Nephron progenitor cell (in vitro differentiated cells): ENCODE measurements at regions not wholly inside any gene's neighbourhood (a gene's known extent, or its start where the extent isn't known, plus 50 kb on each side); places are given as distances from the start of the nearest gene placed in this dataset.

ENCODE experiments used
- DNase-seq: peaks from one replicate; pipeline ENCODE4 v3.0.0; 2021
- H3K27ac Mint-ChIP-seq: 2 replicates; pipeline ENCODE4 v1.8.0; 2021; ENCODE audit warnings: mild to moderate bottlenecking, moderate library complexity, mixed read lengths
- H3K27me3 Mint-ChIP-seq: 2 replicates; pipeline ENCODE4 v1.8.0; 2021; ENCODE audit warnings: mild to moderate bottlenecking, low read depth, mixed read lengths; ENCODE audit not compliant: poor library complexity
- H3K36me3 Mint-ChIP-seq: 2 replicates; pipeline ENCODE4 v1.8.0; 2021; ENCODE audit warnings: low read depth, mixed read lengths
- H3K4me1 Mint-ChIP-seq: 2 replicates; pipeline ENCODE4 v1.8.0; 2021; ENCODE audit warnings: mixed read lengths
- H3K4me3 Mint-ChIP-seq: 2 replicates; pipeline ENCODE4 v1.8.0; 2021; ENCODE audit warnings: mild to moderate bottlenecking, moderate library complexity, mixed read lengths
- H3K9me3 Mint-ChIP-seq: 2 replicates; pipeline ENCODE4 v1.8.0; 2021; ENCODE audit warnings: mild to moderate bottlenecking, moderate library complexity, mixed read lengths
- CTCF ChIP-seq: fragments of 200-600 bp; sonication (generic); IDR thresholded peaks from 2 replicates; pipeline ENCODE4 v1.5.0; 2021; ENCODE audit warnings: antibody characterized with exemption

DNA sequence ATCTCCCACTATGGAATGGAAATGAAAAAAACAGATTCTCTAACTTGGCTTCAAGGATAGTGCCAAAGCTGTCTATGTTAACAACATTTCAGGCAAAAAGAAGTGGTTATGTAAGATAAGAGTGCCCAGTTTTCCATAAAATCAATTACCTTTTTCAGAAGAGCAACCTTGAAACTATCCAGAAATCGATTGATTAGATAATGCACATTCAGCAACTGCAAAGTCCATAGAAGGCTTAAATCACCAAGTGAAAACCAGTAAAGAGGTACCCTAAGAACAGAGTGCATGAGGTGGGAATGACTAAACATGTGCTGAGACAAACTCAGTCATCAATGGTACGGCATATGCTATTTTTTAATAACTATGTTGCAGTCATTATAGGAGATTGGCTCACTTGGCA, 71.9 kb upstream of the TNKS2 start:
- Mint-ChIP-seq H3K4me3 (no peak overlapping the region), H3K4me1 (peaks cover under 1% of the 10 kb centered on the region), H3K27me3 (peaks cover 3% of the 10 kb centered on the region), H3K27ac (no peak overlapping the region), H3K36me3 (no peaks in the 10 kb centered on the region), H3K9me3 (peaks cover 11% of the 10 kb centered on the region)
- DNase-seq = no peak
- TF ChIP-seq CTCF = no peak

DNA sequence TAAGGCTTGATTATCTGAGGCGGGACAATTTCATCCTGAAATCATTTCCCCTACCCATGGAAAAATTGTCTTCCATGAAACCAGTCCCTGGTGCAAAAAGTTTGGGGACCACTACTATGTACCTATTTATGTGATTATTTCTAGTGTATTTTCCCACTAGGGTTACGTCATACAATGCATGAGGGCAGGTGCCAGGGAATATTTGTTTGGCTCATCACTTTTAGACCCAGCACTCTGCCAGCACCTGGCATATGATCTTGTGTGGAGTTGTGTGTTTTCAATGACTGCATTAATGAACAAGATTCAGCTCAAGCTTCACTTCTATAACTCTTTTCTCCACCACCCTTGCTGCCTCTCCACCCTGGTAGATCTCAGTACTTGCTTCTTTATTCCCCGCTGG, 73.3 kb upstream of the TNKS2 start:
- Mint-ChIP-seq H3K27ac (no peak overlapping the region), H3K4me1 (peaks cover 6% of the 10 kb centered on the region), H3K36me3 (no peaks in the 10 kb centered on the region), H3K4me3 (no peak overlapping the region), H3K9me3 (peaks cover 3% of the 10 kb centered on the region), H3K27me3 (peaks cover 3% of the 10 kb centered on the region)
- no peak for DNase-seq
- TF ChIP-seq CTCF = no peak

DNA sequence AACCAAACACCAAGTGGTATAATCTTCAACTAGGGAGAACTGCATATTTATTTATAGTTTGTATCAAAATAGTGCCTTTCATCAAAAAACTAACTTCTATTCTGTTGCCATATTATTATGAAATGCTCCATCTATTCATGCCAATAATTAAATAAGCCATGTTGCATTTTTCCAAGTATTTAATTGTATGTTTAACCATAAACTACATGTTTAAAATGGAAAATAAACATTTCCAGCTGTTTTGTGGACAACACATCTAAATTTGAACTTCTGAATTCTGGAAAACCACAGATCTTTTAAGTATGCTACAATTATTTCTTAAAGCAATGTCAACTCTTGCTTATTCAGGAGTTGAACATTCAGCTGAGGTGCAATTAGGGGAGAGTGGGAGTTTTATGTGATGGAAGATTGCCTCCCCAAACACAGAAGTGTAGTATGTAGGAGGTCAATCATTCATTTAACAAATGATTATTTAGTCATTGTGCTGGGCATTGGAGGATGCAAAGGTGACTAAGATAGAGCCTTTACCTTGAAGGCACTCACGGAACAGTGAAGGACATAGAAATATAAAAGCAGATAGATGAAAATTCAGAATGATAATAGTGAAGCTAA, 80.7 kb upstream of the PPP1R3C start:
- Mint-ChIP-seq H3K4me1 (peaks cover 21% of the 10 kb centered on the region), H3K27me3 (peaks cover 4% of the 10 kb centered on the region), H3K27ac (no peak overlapping the region), H3K9me3 (peaks cover 21% of the 10 kb centered on the region), H3K4me3 (no peak overlapping the region), H3K36me3 (no peaks in the 10 kb centered on the region)
- no peak for TF ChIP-seq CTCF
- no peak for DNase-seq

DNA sequence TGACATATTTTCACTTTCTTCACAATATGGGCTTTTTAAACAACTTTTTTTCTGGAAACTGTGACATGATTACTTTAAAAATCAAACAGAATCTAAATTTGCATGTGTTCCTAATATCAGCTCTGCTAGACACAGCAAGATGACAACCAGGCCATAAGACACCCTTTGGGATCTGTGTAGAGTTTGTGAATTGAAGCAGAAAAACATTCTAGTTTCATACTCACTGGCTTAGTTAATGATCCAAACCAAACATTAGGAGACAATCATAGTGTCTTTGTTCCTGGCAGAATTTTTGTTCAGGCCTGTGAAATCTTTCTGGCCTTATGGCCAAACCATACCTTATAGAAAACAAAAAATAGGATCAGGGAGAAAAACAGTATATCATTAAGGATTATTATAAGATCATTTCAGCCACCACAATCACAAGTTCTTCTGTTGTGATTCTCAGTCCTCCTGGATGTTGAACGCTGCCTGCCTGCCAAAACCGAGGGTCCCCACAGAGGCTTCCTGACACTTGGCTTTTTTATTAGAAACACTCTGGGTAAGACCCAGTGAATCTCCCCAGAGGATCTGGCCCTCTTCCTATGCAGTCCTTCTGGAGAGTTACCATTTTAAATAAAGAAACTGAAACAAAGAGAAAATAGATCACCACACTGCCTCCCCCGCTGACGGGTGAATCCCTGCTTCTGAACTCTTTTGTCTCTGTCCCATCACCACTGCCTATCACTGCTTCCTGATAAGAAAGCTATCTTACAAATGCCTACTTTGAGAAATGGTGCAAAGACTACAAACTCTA, 79.2 kb upstream of the PPP1R3C start:
- Mint-ChIP-seq H3K27ac (peak overlapping the region; percentile 65), H3K36me3 (no peaks in the 10 kb centered on the region), H3K27me3 (peaks cover 4% of the 10 kb centered on the region), H3K4me1 (peaks cover 36% of the 10 kb centered on the region), H3K9me3 (peaks cover 21% of the 10 kb centered on the region), H3K4me3 (no peak overlapping the region)
- TF ChIP-seq CTCF = no peak
- DNase-seq = no peak

DNA sequence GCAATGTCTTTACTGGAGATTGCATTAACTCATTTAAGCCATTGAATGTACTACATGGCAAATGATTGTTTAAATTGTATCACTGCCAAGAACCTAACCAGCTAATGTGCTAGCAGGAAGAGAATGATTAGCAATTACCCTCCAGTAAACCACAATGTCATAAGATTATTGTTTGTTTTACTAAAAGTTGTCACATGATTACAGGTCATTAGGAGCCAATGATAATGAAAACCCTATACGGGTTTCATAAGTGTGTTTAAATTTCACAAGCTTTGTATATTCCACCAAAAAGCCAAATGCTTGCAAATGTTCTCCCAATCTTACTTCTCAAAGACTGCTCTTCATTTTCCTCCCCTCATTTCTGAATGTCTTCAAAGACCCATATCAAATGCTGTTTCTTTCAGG, 76.5 kb upstream of the PPP1R3C start:
- Mint-ChIP-seq H3K9me3 (peaks cover 9% of the 10 kb centered on the region), H3K4me1 (peaks cover 47% of the 10 kb centered on the region), H3K27me3 (peaks cover 4% of the 10 kb centered on the region), H3K36me3 (no peaks in the 10 kb centered on the region), H3K27ac (peak overlapping the region; percentile 0), H3K4me3 (no peak overlapping the region)
- DNase-seq = no peak
- no peak for TF ChIP-seq CTCF
